HG03439 (cell line): ENCODE measurements at regions not wholly inside any gene's neighbourhood (a gene's known extent, or its start where the extent isn't known, plus 50 kb on each side); places are given as distances from the start of the nearest gene placed in this dataset.
"Not testable (repeated sequence)": the region's sequence is repeated elsewhere in the genome, so short reads cannot be mapped to it uniquely, and the experiment has no call there.

Source experiments
- ATAC-seq: cut with Tn5 transposase; IDR thresholded peaks from one replicate; pipeline ENCODE4 v1.9.1; 2021; ENCODE audit warnings: mild to moderate bottlenecking, moderate library complexity; ENCODE audit not compliant: unreplicated experiment

GRCh38 chrX:40530509-40530908 is 50.3 kb upstream of the ATP6AP2 start:
- ATAC-seq, result no peak

GRCh38 chrX:40527543-40527942 is 53.2 kb upstream of the ATP6AP2 start:
- ATAC-seq, result no peak

- ATAC-seq, result no peak
These were observed 54.4 kb upstream of the ATP6AP2 start for GRCh38 chrX:40526412-40526811.

- not testable (repeated sequence) for ATAC-seq
These were observed 54.9 kb upstream of the ATP6AP2 start for GRCh38 chrX:40525901-40526300.

- ATAC-seq, result no peak
These were observed 56.3 kb upstream of the ATP6AP2 start for GRCh38 chrX:40524423-40524822.

GRCh38 chrX:40523852-40524251 is 56.9 kb upstream of the ATP6AP2 start:
- ATAC-seq, result no peak

- ATAC-seq, result no peak
These were observed 58.8 kb upstream of the ATP6AP2 start for GRCh38 chrX:40521868-40522450.

GRCh38 chrX:40514376-40514775 is 66.4 kb upstream of the ATP6AP2 start:
- ATAC-seq, result no peak

GRCh38 chrX:40513835-40514234 is 66.9 kb upstream of the ATP6AP2 start:
- ATAC-seq, result no peak

- no peak for ATAC-seq
These were observed 67.8 kb upstream of the ATP6AP2 start for GRCh38 chrX:40513012-40513411.

GRCh38 chrX:40511258-40511657 is 69.5 kb upstream of the ATP6AP2 start:
- ATAC-seq, result no peak

GRCh38 chrX:40508560-40508959 is 72.2 kb upstream of the ATP6AP2 start:
- no peak for ATAC-seq

GRCh38 chrX:40506201-40506985 is 74.4 kb upstream of the ATP6AP2 start:
- ATAC-seq, result no peak

GRCh38 chrX:40504801-40505605 is 75.8 kb upstream of the ATP6AP2 start:
- ATAC-seq, result no peak

GRCh38 chrX:40503094-40503493 is 77.7 kb upstream of the ATP6AP2 start:
- ATAC-seq, result no peak

GRCh38 chrX:40502688-40503087 is 78.1 kb upstream of the ATP6AP2 start:
- no peak for ATAC-seq

GRCh38 chrX:40501164-40501855 is 79.5 kb upstream of the ATP6AP2 start:
- no peak for ATAC-seq

GRCh38 chrX:40496728-40497127 is 84.0 kb upstream of the ATP6AP2 start:
- no peak for ATAC-seq

GRCh38 chrX:40495659-40496058 is 85.1 kb upstream of the ATP6AP2 start:
- no peak for ATAC-seq

GRCh38 chrX:40494005-40494404 is 86.8 kb upstream of the ATP6AP2 start:
- ATAC-seq, result no peak

- ATAC-seq, result no peak
These were observed 92.5 kb upstream of the ATP6AP2 start for GRCh38 chrX:40488296-40488695.
